K562 (cell line): ENCODE measurements at regions not wholly inside any gene's neighbourhood (a gene's known extent, or its start where the extent isn't known, plus 50 kb on each side); places are given as distances from the start of the nearest gene placed in this dataset.

Experiments
- ATAC-seq: fragments of 200-7000 bp; cut with Tn5 transposase; 3 replicates; pipeline ENCODE4 v1.9.1; 2020; ENCODE audit warnings: moderate library complexity
- BruUV-seq: library from RNA; stranded (reverse); fragments of 400-500 nt; replicated peaks from 2 replicates; lab custom pipeline; 2021; lab: Mats Ljungman, UMichigan
- CTCF ChIA-PET: fragments of 300-600 bp; formaldehyde crosslinking; extraction: SDS; loops from one replicate; lab custom pipeline; 2021; ENCODE audit warnings: low intra/inter-chr PET ratio; lab: Yijun Ruan, JAX
- POLR2A ChIA-PET: fragments of 300-600, 350-650 bp; sonication (Branson Sonifier 250); formaldehyde crosslinking; extraction: SDS; loops from one replicate; lab custom pipeline; 2021; ENCODE audit warnings: antibody characterized with exemption, inconsistent platforms; lab: Yijun Ruan, JAX
- DNase-seq, 4 experiments: peaks; one replicate each; pipeline versions ENCODE4 v3.0.0 to v3.0.0-alpha.2; 2011 to 2018; ENCODE audit warnings: low spot score in 3 of 4, mixed read lengths in 3 of 4; ENCODE audit errors: extremely low read depth in 1 of 4
- FAIRE-seq: peaks from 2 replicates; lab custom pipeline; 2011; peaks lifted over from hg19 to GRCh38; lab: Jason Lieb, UNC
- H2AFZ ChIP-seq: 2 replicates; pipeline ENCODE4 v1.6.0; 2011; ENCODE audit warnings: low read depth, low read length, control low read depth, inconsistent platforms
- H3K27ac ChIP-seq: fragments of 200-600 bp; 3 replicates; pipeline ENCODE4 v1.8.0; 2011; ENCODE audit warnings: low read depth, mild to moderate bottlenecking, control low read depth, inconsistent platforms, low read length, moderate library complexity, mixed read lengths; ENCODE audit errors: extremely low read depth
- H3K27me3 ChIP-seq, 2 experiments: fragments of 300-600 bp in 1 of 2; 2 replicates in 1 of 2; 3 replicates in 1 of 2; pipeline versions ENCODE4 v1.6.0 to v1.8.0; 2011; ENCODE audit warnings: inconsistent platforms in 2 of 2, low read length in 2 of 2, mild to moderate bottlenecking in 1 of 2, mixed read lengths in 1 of 2, moderate library complexity in 1 of 2; ENCODE audit not compliant: control insufficient read depth in 2 of 2, insufficient read depth in 2 of 2
- H3K36me3 ChIP-seq: fragments of 300-600 bp; 3 replicates; pipeline ENCODE4 v1.8.0; 2011; ENCODE audit warnings: mild to moderate bottlenecking, low read length, inconsistent platforms; ENCODE audit not compliant: control insufficient read depth, insufficient read depth
- H3K4me1 ChIP-seq, 2 experiments: fragments of 200-600 bp in 1 of 2; replicated peaks in 1 of 2; 2 replicates in 1 of 2; 3 replicates in 1 of 2; pipeline versions ENCODE4 v1.5.1 to v1.8.0; 2011; ENCODE audit warnings: inconsistent platforms in 2 of 2, low read length in 2 of 2, mild to moderate bottlenecking in 1 of 2, mixed read lengths in 1 of 2, moderate library complexity in 1 of 2; ENCODE audit not compliant: control insufficient read depth in 2 of 2, insufficient read depth in 2 of 2
- H3K4me2 ChIP-seq: 2 replicates; pipeline ENCODE4 v1.6.1; 2011; ENCODE audit warnings: low read length, control low read depth, inconsistent platforms, mixed read lengths; ENCODE audit not compliant: insufficient read depth
- H3K4me3 ChIP-seq: fragments of 200-600 bp; sonication (generic), shearing (Covaris generic); 2 replicates; pipeline ENCODE4 v1.5.1; 2016; ENCODE audit warnings: control low read depth, inconsistent platforms
- H3K79me2 ChIP-seq: fragments of 200-600 bp; 3 replicates; pipeline ENCODE4 v1.8.0; 2011; ENCODE audit warnings: low read length, inconsistent platforms; ENCODE audit not compliant: control insufficient read depth, insufficient read depth
- H3K9ac ChIP-seq, 2 experiments: 2 replicates each; pipeline versions ENCODE4 v1.6.0 to v1.6.1; 2011; ENCODE audit warnings: low read depth in 2 of 2, low read length in 2 of 2, control low read depth in 1 of 2, inconsistent platforms in 1 of 2, mild to moderate bottlenecking in 1 of 2, mixed read lengths in 1 of 2; ENCODE audit not compliant: insufficient read depth in 1 of 2
- H3K9me1 ChIP-seq: one replicate; pipeline ENCODE4 v1.6.0; 2011; ENCODE audit warnings: inconsistent platforms, mild to moderate bottlenecking, low read length, moderate library complexity; ENCODE audit not compliant: control insufficient read depth, insufficient read depth
- H3K9me3 ChIP-seq: replicated peaks from 2 replicates; pipeline ENCODE4 v1.5.1; 2011; ENCODE audit warnings: low read depth, low read length, inconsistent platforms; ENCODE audit not compliant: control insufficient read depth, insufficient read depth
- H4K20me1 ChIP-seq: replicated peaks from 2 replicates; pipeline ENCODE4 v1.6.1; 2011; ENCODE audit warnings: low read length, inconsistent platforms, mixed read lengths; ENCODE audit not compliant: control insufficient read depth, insufficient read depth
- CEBPB ChIP-seq: fragments of 450-650 bp; IDR thresholded peaks from 2 replicates; pipeline ENCODE4 v1.6.1; 2016; ENCODE audit warnings: missing genetic modification characterization, missing compliant biosample characterization
- CEBPG ChIP-seq, 3 experiments: fragments of 200-800 bp in 1 of 3; sonication (Bioruptor generic) in 1 of 3; sonication (generic) in 1 of 3; formaldehyde crosslinking in 1 of 3; IDR thresholded peaks in 2 of 3; conservative IDR thresholded peaks in 1 of 3; 2 replicates each; pipeline versions ENCODE4 v1.6.1 to v1.8.0; 2016 to 2022; ENCODE audit warnings: missing compliant biosample characterization in 2 of 3, missing genetic modification characterization in 2 of 3, mild to moderate bottlenecking in 1 of 3, missing genetic modification reagents in 1 of 3
- DIDO1 ChIP-seq: fragments of 450-650 bp; IDR thresholded peaks from 2 replicates; pipeline ENCODE4 v1.6.1; 2016; ENCODE audit warnings: low read depth, missing biosample characterization, missing genetic modification characterization
- HEY1 ChIP-seq: fragments of 250-450 bp; sonication (Bioruptor Pico); IDR thresholded peaks from 2 replicates; pipeline ENCODE4 v1.5.0; 2020; ENCODE audit warnings: mild to moderate bottlenecking, moderate library complexity, borderline replicate concordance
- SOX6 ChIP-seq: fragments of 450-650 bp; IDR thresholded peaks from 2 replicates; pipeline ENCODE4 v1.6.1; 2014; ENCODE audit warnings: mild to moderate bottlenecking
- SPI1 ChIP-seq: IDR thresholded peaks from 2 replicates; pipeline ENCODE4 v1.6.1; 2011; ENCODE audit warnings: low read depth, low read length, control low read depth, borderline replicate concordance
- TCF3 ChIP-seq: sonication (generic); formaldehyde crosslinking; IDR thresholded peaks from 2 replicates; pipeline ENCODE4 v1.4.0; 2020; ENCODE audit warnings: mild to moderate bottlenecking, missing genetic modification reagents
- ZBED1 ChIP-seq: IDR thresholded peaks from 2 replicates; pipeline ENCODE4 v1.6.1; 2014
- ZNF140 ChIP-seq: fragments of 250-450 bp; sonication (Bioruptor Pico); IDR thresholded peaks from 2 replicates; pipeline ENCODE4 v1.8.0; 2021; ENCODE audit warnings: moderate library complexity, mild to moderate bottlenecking, inconsistent platforms
- ZNF217 ChIP-seq: sonication (generic); formaldehyde crosslinking; IDR thresholded peaks from 2 replicates; pipeline ENCODE4 v1.8.0; 2022; ENCODE audit warnings: mild to moderate bottlenecking, missing genetic modification reagents
- ZNF232 ChIP-seq: sonication (generic); formaldehyde crosslinking; IDR thresholded peaks from 2 replicates; pipeline ENCODE4 v1.8.0; 2022; ENCODE audit warnings: mild to moderate bottlenecking, missing genetic modification reagents
- ZZZ3 ChIP-seq: fragments of 450-650 bp; IDR thresholded peaks from 2 replicates; pipeline ENCODE4 v1.6.1; 2016; ENCODE audit warnings: antibody characterized with exemption, mild to moderate bottlenecking, moderate library complexity
- WGBS: fragments of 100-300 bp; shearing (Covaris generic); methylation state at CpG from one replicate; pipeline ENCODE4 v1.1.6; 2016; ENCODE audit warnings: low coverage, mixed read lengths; ENCODE audit not compliant: insufficient coverage; ENCODE audit errors: missing lambda C conversion rate; 5-methylcytosine and 5-hydroxymethylcytosine counted together
- in situ Hi-C: fragments of 300-500 bp; cut with MboI; formaldehyde crosslinking; loops from 4 replicates; pipeline ENCODE4 v1.15.0; 2018; ENCODE audit warnings: inconsistent platforms, mixed read lengths
- intact Hi-C: fragments of 100-400 bp; cut with micrococcal nuclease; formaldehyde crosslinking; loops from 2 replicates; pipeline ENCODE4 v1.14.2; 2022
- TF ChIP-seq, protein P1 (sequence below): fragments of 250-450 bp; sonication (Bioruptor Pico); IDR thresholded peaks from 2 replicates; pipeline ENCODE4 v1.5.0; 2022; ENCODE audit warnings: mild to moderate bottlenecking
- TF ChIP-seq, protein P2 (sequence below): sonication (generic); formaldehyde crosslinking; IDR thresholded peaks from 2 replicates; pipeline ENCODE4 v1.8.1; 2022; ENCODE audit warnings: missing genetic modification reagents

DNA sequence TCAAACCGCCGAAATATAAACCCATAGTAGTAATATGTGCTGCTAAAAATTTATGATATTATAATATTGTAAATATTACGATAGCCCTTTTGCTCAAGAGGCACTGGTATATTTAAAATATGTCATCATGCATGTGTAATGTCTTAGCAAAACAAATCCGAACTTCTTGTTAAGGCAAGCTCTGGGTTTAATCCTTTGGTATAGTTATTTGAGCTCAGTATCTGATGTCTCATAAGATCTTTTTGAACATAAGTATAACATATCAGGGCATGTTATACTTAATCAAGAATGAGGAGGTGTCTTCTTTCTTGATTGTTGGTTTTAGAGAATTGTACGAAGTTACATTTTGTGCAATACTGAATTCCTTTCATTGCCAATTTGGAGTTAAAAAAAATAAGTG lies 154.1 kb upstream of the CBLB start:
- BruUV-seq, result no TSS peak

DNA sequence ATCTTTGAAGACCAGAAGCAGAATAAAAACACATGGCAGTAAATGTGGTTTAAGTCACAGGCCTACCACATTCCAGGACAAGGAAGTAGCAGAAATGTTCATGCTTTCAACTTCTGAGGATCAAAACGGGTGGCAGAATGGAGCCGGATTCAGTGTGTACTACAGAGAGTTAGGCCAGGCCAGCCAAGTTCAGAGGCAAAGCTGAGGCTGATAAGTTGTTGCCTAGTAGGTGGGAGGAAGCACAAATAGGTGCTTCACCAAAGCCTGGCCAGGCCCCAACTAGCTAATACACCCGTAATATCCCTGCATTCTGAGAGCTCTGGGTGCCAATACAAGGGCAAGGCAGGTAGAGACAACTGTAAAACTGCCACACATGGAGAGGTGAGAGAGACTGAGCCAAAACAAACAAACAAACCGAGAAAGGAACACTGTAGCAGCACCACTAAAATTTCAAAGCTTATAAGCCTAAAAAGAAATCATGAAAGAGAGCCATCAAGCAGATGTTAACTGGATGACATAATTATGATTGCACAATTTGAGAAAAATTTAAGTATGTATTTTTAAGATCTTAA lies 156.4 kb upstream of the CBLB start:
- intact Hi-C loops, result no loop called here
- no peaks in the 10 kb centered on the region for H3K79me2 ChIP-seq
- WGBS, result 43% methylated on average over 3 of the region's 4 CpGs
- no peaks in the 10 kb centered on the region for H3K9me1 ChIP-seq
- H2AFZ ChIP-seq, result peak overlapping the region; percentile 67
- TF ChIP-seq ZNF140 (CRISPR knock-in tag) (no peak), SPI1 (no peak), ZBED1 (no peak), SOX6 (no peak), CEBPG (CRISPR knock-in tag; IDR thresholded peaks at IDR 0.05) (no peak), CEBPG (tag; conservative IDR thresholded peaks at IDR 0.05 in 1 of 2, IDR thresholded peaks at IDR 0.05 in 1 of 2) (peak in 1 of 2 experiments; percentile 66; a peak in 2 of 4 replicates), CEBPB (tag) (peak; percentile 51; the same call in 1 of the 2 replicates), HEY1 (CRISPR knock-in tag) (no peak), DIDO1 (no peak), ZZZ3 (no peak), ZNF217 (CRISPR knock-in tag) (no peak)
- TF ChIP-seq, protein P1, sequence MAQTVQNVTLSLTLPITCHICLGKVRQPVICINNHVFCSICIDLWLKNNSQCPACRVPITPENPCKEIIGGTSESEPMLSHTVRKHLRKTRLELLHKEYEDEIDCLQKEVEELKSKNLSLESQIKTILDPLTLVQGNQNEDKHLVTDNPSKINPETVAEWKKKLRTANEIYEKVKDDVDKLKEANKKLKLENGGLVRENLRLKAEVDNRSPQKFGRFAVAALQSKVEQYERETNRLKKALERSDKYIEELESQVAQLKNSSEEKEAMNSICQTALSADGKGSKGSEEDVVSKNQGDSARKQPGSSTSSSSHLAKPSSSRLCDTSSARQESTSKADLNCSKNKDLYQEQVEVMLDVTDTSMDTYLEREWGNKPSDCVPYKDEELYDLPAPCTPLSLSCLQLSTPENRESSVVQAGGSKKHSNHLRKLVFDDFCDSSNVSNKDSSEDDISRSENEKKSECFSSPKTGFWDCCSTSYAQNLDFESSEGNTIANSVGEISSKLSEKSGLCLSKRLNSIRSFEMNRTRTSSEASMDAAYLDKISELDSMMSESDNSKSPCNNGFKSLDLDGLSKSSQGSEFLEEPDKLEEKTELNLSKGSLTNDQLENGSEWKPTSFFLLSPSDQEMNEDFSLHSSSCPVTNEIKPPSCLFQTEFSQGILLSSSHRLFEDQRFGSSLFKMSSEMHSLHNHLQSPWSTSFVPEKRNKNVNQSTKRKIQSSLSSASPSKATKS, result no peak
- TF ChIP-seq, all 486 proteins: peak for 2
- Histone ChIP-seq H3K36me3 (no peaks in the 10 kb centered on the region), H3K27me3 (no peaks in the 10 kb centered on the region), H4K20me1 (no peaks in the 10 kb centered on the region), H3K4me1 (no peaks in the 10 kb centered on the region), H3K4me2 (no peak overlapping the region), H3K9ac (no peak overlapping the region), H3K9me3 (no peaks in the 10 kb centered on the region), H3K27ac (no peak overlapping the region; the same call in 2 of the 3 replicates), H3K4me3 (no peak overlapping the region)
- in situ Hi-C loops, result no loop called here
- POLR2A ChIA-PET, result no interaction called here
- no TSS peak for BruUV-seq
- no peak for FAIRE-seq
- CTCF ChIA-PET, result no interaction called here
- DNase-seq, result no peak
- peak; percentile 48; the same call in 1 of the 3 replicates for ATAC-seq

More for the DNA sequence above, 154.1 kb upstream of the CBLB start:
- no peak overlapping the region for H3K4me2 ChIP-seq
- WGBS, result 60% methylated on average over 5 of the region's 5 CpGs
- DNase-seq, result no peak
- no peaks in the 10 kb centered on the region for H3K79me2 ChIP-seq
- no peaks in the 10 kb centered on the region for H4K20me1 ChIP-seq
- no peaks in the 10 kb centered on the region for H3K9me3 ChIP-seq
- no peaks in the 10 kb centered on the region for H3K36me3 ChIP-seq
- intact Hi-C loops, result no loop called here
- ChIA-PET CTCF (no interaction called here), POLR2A (no interaction called here)
- no peaks in the 10 kb centered on the region for H3K27me3 ChIP-seq
- ATAC-seq, result no peak
- no peak overlapping the region for H2AFZ ChIP-seq
- H3K27ac ChIP-seq, result no peak overlapping the region
- no peaks in the 10 kb centered on the region for H3K9me1 ChIP-seq
- no peak for FAIRE-seq
- TF ChIP-seq, protein P2, sequence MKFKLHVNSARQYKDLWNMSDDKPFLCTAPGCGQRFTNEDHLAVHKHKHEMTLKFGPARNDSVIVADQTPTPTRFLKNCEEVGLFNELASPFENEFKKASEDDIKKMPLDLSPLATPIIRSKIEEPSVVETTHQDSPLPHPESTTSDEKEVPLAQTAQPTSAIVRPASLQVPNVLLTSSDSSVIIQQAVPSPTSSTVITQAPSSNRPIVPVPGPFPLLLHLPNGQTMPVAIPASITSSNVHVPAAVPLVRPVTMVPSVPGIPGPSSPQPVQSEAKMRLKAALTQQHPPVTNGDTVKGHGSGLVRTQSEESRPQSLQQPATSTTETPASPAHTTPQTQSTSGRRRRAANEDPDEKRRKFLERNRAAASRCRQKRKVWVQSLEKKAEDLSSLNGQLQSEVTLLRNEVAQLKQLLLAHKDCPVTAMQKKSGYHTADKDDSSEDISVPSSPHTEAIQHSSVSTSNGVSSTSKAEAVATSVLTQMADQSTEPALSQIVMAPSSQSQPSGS (CRISPR knock-in tag), result no peak
- TF ChIP-seq TCF3 (CRISPR knock-in tag) (no peak), ZNF232 (CRISPR knock-in tag) (no peak)
- H3K4me1 ChIP-seq, result no peaks in the 10 kb centered on the region
- H3K4me3 ChIP-seq, result no peak overlapping the region
- H3K9ac ChIP-seq, result no peak overlapping the region
- in situ Hi-C loops, result no loop called here
